Tibial artery (tissue), 4 donors: ENCODE measurements at regions not wholly inside any gene's neighbourhood (a gene's known extent, or its start where the extent isn't known, plus 50 kb on each side); places are given as distances from the start of the nearest gene placed in this dataset.

Experiments
- DNase-seq, 2 donors: peaks; one replicate each; pipeline ENCODE4 v3.0.0-alpha.2; 2019
- H3K27ac ChIP-seq, 2 donors: fragments of 200-600 bp; sonication (generic) in 1 of 2; 1 replicate in 1 of 2; 2 replicates in 1 of 2; pipeline ENCODE4 v1.5.1; 2018 to 2019; ENCODE audit warnings: mild to moderate bottlenecking in 1 of 2
- H3K27me3 ChIP-seq, 2 donors: fragments of 200-600 bp; sonication (generic) in 1 of 2; one replicate each; pipeline versions ENCODE4 v1.5.1 to v1.6.0; 2016 to 2019
- H3K36me3 ChIP-seq, 3 donors: fragments of 200-600 bp; sonication (generic) in 2 of 3; one replicate each; pipeline ENCODE4 v1.5.1; 2016 to 2019; ENCODE audit warnings: mild to moderate bottlenecking in 2 of 3
- H3K4me1 ChIP-seq, 4 donors: fragments of 200-600 bp; sonication (generic) in 2 of 4; 1 replicate in 3 of 4; 2 replicates in 1 of 4; pipeline ENCODE4 v1.5.1; 2016 to 2019
- H3K4me3 ChIP-seq, 2 donors: fragments of 200-600 bp; sonication (generic) in 1 of 2; 1 replicate in 1 of 2; 2 replicates in 1 of 2; pipeline ENCODE4 v1.5.1; 2018 to 2019; ENCODE audit warnings: mild to moderate bottlenecking in 2 of 2
- H3K9me3 ChIP-seq, 3 donors: fragments of 200-600 bp; sonication (generic) in 1 of 3; one replicate each; pipeline ENCODE4 v1.5.1; 2016 to 2019
- CTCF ChIP-seq, 2 experiments: fragments of 200-600 bp in 1 of 2; fragments of 450-650 bp in 1 of 2; IDR thresholded peaks; one replicate each; pipeline ENCODE4 v1.5.1; 2017 to 2019; ENCODE audit warnings: antibody characterized with exemption in 2 of 2, mild to moderate bottlenecking in 1 of 2, moderate library complexity in 1 of 2
- intact Hi-C: fragments of 100-400 bp; cut with DNase I; formaldehyde crosslinking; loops from one replicate; pipeline ENCODE4 v1.15.0; 2023; ENCODE audit warnings: low total_unique reads

GRCh38 chr12:124711344-124711743 is 143.9 kb upstream of the NCOR2 start:
- no peaks in the 10 kb centered on the region for H3K27me3 ChIP-seq
- H3K4me1 ChIP-seq, result peaks cover 0 to 3% (median 0%) of the 10 kb centered on the region in 4 donors
- no peak overlapping the region for H3K4me3 ChIP-seq
- intact Hi-C loops, result no loop called here
- DNase-seq, result no peak
- no peaks in the 10 kb centered on the region for H3K36me3 ChIP-seq
- no peak for TF ChIP-seq CTCF (IDR thresholded peaks at IDR 0.05)
- H3K9me3 ChIP-seq, result peaks cover 0 to 9% (median 0%) of the 10 kb centered on the region in 3 donors
- no peak overlapping the region for H3K27ac ChIP-seq

- H3K27ac ChIP-seq, result no peak overlapping the region
- intact Hi-C loops, result no loop called here
These were observed 142.6 kb upstream of the NCOR2 start for GRCh38 chr12:124709722-124710687.

GRCh38 chr12:124707316-124707715 is 139.9 kb upstream of the NCOR2 start:
- intact Hi-C loops, result no loop called here
- Histone ChIP-seq H3K27me3 (no peaks in the 10 kb centered on the region), H3K9me3 (peaks cover 0 to 9% (median 0%) of the 10 kb centered on the region in 3 donors), H3K27ac (no peak overlapping the region), H3K36me3 (no peaks in the 10 kb centered on the region), H3K4me1 (peaks cover 0 to 9% (median 3%) of the 10 kb centered on the region in 4 donors), H3K4me3 (no peak overlapping the region)
- DNase-seq, result no peak
- no peak for TF ChIP-seq CTCF (IDR thresholded peaks at IDR 0.05)

More at GRCh38 chr12:124709722-124710687, 142.6 kb upstream of the NCOR2 start:
- Histone ChIP-seq H3K27me3 (no peaks in the 10 kb centered on the region), H3K36me3 (no peaks in the 10 kb centered on the region), H3K4me3 (no peak overlapping the region), H3K4me1 (peaks cover 0 to 6% (median 2%) of the 10 kb centered on the region in 4 donors), H3K9me3 (peaks cover 0 to 9% (median 0%) of the 10 kb centered on the region in 3 donors)
- DNase-seq, result no peak
- no peak for TF ChIP-seq CTCF (IDR thresholded peaks at IDR 0.05)

GRCh38 chr12:124706363-124706762 is 139.0 kb upstream of the NCOR2 start:
- peaks cover 0 to 16% (median 8%) of the 10 kb centered on the region in 4 donors for H3K4me1 ChIP-seq
- H3K9me3 ChIP-seq, result peaks cover 0 to 9% (median 0%) of the 10 kb centered on the region in 3 donors
- intact Hi-C loops, result no loop called here
- DNase-seq, result no peak
- H3K36me3 ChIP-seq, result no peaks in the 10 kb centered on the region
- H3K27me3 ChIP-seq, result no peaks in the 10 kb centered on the region
- TF ChIP-seq CTCF (IDR thresholded peaks at IDR 0.05), result no peak
- no peak overlapping the region for H3K27ac ChIP-seq
- H3K4me3 ChIP-seq, result no peak overlapping the region

- H3K27ac ChIP-seq, result no peak overlapping the region
- H3K36me3 ChIP-seq, result no peaks in the 10 kb centered on the region
- H3K27me3 ChIP-seq, result no peaks in the 10 kb centered on the region
- DNase-seq, result no peak
- no peak overlapping the region for H3K4me3 ChIP-seq
- H3K9me3 ChIP-seq, result peaks cover 0 to 9% (median 0%) of the 10 kb centered on the region in 3 donors
- peaks cover 0 to 23% (median 15%) of the 10 kb centered on the region in 4 donors for H3K4me1 ChIP-seq
- no peak for TF ChIP-seq CTCF (IDR thresholded peaks at IDR 0.05)
- intact Hi-C loops, result no loop called here
These were observed 138.2 kb upstream of the NCOR2 start for GRCh38 chr12:124705545-124706138.
